Neural crest cell (in vitro differentiated cells): ENCODE measurements at regions not wholly inside any gene's neighbourhood (a gene's known extent, or its start where the extent isn't known, plus 50 kb on each side); places are given as distances from the start of the nearest gene placed in this dataset.

Experiments
- DNase-seq: peaks from one replicate; pipeline ENCODE4 v3.0.0; 2021; ENCODE audit warnings: low read depth, mixed read lengths, low spot score
- H3K27ac Mint-ChIP-seq: one replicate; pipeline ENCODE4 v1.8.0; 2021; ENCODE audit warnings: mild to moderate bottlenecking, mixed read lengths; ENCODE audit not compliant: unreplicated experiment
- H3K27me3 Mint-ChIP-seq: 2 replicates; pipeline ENCODE4 v1.8.0; 2021; ENCODE audit warnings: low read depth, mild to moderate bottlenecking, mixed read lengths
- H3K36me3 Mint-ChIP-seq: 2 replicates; pipeline ENCODE4 v1.8.0; 2021; ENCODE audit warnings: low read depth, mild to moderate bottlenecking, mixed read lengths
- H3K4me1 Mint-ChIP-seq: 2 replicates; pipeline ENCODE4 v1.8.0; 2021; ENCODE audit warnings: mixed read lengths
- H3K4me3 Mint-ChIP-seq: one replicate; pipeline ENCODE4 v1.8.0; 2021; ENCODE audit warnings: mild to moderate bottlenecking, mixed read lengths
- H3K9me3 Mint-ChIP-seq: 2 replicates; pipeline ENCODE4 v1.8.0; 2021; ENCODE audit warnings: mixed read lengths
- TF ChIP-seq, protein P1 (sequence below): fragments of 200-600 bp; sonication (generic); conservative IDR thresholded peaks from 2 replicates; pipeline ENCODE4 v1.5.0; 2021; ENCODE audit warnings: antibody characterized with exemption, mild to moderate bottlenecking

DNA sequence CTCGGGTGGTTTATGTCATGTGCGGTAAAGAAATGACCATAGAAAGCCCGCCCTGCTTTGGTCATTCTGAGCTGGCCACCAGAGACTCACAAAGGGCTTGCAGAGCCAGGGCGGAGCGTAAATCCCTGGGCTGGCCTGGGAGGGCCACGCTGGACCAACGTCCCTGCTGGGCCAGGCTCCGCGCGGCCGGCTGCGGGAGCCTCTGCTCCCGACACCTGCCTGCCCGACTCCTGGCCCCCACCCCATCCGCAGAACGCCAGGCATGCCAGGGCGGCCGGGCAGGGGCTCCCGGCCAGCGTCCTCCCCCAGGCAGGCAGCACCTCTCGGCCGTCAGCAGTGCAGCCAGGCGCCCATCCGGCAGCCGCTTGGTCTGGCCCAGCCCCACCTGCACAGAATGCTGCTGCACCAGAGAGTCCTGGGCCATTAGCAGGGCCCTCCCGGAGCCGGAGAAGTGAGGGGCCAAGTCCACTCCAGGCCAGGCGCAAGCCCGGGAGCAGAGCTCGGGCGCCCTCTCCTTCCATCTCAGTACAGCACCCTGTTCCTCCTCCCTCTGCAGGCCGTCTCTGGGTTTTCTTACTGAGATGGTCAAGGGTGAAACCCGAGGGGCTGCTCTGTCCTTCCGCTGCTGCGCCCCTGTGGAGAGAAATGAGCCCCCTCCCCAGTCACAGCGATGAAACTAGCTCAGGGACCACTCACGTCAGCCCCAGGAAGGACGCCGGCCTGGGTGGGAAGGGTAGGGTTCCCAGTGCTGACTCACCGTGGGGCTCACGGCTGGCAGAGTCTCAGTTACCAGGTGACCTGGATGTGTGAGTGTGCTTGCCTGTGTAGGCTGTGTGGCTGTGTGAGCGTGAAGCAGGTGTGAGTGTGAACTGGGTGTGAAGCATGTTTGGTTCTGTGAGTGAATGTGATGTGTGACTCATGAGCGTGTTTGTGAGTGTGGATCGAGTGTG, 83.3 kb downstream of the PTGR3 start:
- no peaks in the 10 kb centered on the region for H3K27me3 Mint-ChIP-seq
- no peak for DNase-seq
- H3K4me3 Mint-ChIP-seq = no peak overlapping the region
- peak overlapping the region; percentile 48 for H3K27ac Mint-ChIP-seq
- H3K4me1 Mint-ChIP-seq = no peaks in the 10 kb centered on the region
- no peaks in the 10 kb centered on the region for H3K36me3 Mint-ChIP-seq
- TF ChIP-seq, protein P1, sequence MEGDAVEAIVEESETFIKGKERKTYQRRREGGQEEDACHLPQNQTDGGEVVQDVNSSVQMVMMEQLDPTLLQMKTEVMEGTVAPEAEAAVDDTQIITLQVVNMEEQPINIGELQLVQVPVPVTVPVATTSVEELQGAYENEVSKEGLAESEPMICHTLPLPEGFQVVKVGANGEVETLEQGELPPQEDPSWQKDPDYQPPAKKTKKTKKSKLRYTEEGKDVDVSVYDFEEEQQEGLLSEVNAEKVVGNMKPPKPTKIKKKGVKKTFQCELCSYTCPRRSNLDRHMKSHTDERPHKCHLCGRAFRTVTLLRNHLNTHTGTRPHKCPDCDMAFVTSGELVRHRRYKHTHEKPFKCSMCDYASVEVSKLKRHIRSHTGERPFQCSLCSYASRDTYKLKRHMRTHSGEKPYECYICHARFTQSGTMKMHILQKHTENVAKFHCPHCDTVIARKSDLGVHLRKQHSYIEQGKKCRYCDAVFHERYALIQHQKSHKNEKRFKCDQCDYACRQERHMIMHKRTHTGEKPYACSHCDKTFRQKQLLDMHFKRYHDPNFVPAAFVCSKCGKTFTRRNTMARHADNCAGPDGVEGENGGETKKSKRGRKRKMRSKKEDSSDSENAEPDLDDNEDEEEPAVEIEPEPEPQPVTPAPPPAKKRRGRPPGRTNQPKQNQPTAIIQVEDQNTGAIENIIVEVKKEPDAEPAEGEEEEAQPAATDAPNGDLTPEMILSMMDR = no peak
- peaks cover 3% of the 10 kb centered on the region for H3K9me3 Mint-ChIP-seq

DNA sequence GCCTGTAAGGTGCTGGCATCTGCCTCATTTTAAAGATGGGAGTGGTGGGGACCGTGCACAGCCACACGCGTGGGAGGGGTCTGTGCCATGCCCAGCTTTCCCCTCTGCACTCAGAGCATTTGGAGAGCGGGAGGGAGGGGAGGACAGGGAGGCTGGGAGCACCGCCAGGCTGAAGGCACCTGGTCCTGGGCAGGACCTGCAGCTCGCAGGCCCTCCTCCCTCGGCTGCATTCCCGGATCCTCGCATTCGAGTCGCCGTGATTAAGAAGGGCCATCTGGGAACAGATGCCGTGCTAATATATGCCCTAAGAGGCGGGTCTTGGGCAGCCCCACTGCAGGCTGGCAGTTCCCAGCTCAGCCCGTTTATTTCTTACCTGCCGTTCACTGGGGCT, 84.0 kb downstream of the PTGR3 start:
- no peaks in the 10 kb centered on the region for H3K36me3 Mint-ChIP-seq
- H3K4me3 Mint-ChIP-seq = no peak overlapping the region
- TF ChIP-seq, protein P1 = no peak
- no peak overlapping the region for H3K27ac Mint-ChIP-seq
- H3K4me1 Mint-ChIP-seq = no peaks in the 10 kb centered on the region
- H3K9me3 Mint-ChIP-seq = no peaks in the 10 kb centered on the region
- no peak for DNase-seq
- no peaks in the 10 kb centered on the region for H3K27me3 Mint-ChIP-seq

GRCh38 chr18:75124551-75124950, 84.4 kb downstream of the PTGR3 start:
- Mint-ChIP-seq H3K4me3 (no peak overlapping the region), H3K27me3 (no peaks in the 10 kb centered on the region), H3K9me3 (no peaks in the 10 kb centered on the region), H3K36me3 (no peaks in the 10 kb centered on the region), H3K4me1 (no peaks in the 10 kb centered on the region), H3K27ac (no peak overlapping the region)
- TF ChIP-seq, protein P1 = no peak
- no peak for DNase-seq

DNA sequence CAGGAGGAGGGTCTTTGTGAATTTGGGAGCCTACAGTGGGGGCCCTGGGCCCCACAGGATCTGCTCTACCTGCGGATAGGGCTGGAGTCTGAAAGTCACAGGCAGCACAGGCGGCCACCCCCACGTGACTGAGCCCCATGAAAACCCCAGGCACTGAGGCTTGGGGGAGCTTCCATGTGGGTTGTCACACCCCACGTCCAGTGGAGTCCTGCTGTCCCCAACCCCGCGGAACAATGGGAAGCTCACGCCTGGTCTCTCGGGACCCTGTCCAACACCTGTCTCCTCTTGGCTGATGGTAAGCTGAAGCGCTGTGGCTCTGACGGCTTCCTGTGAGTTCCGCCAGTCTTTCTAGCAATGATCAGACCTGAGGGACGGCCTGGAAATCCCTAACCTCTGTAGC, 85.8 kb downstream of the PTGR3 start:
- Mint-ChIP-seq H3K27ac (no peak overlapping the region), H3K9me3 (no peaks in the 10 kb centered on the region), H3K4me3 (no peak overlapping the region), H3K4me1 (no peaks in the 10 kb centered on the region), H3K27me3 (no peaks in the 10 kb centered on the region), H3K36me3 (no peaks in the 10 kb centered on the region)
- no peak for DNase-seq
- TF ChIP-seq, protein P1 = no peak

DNA sequence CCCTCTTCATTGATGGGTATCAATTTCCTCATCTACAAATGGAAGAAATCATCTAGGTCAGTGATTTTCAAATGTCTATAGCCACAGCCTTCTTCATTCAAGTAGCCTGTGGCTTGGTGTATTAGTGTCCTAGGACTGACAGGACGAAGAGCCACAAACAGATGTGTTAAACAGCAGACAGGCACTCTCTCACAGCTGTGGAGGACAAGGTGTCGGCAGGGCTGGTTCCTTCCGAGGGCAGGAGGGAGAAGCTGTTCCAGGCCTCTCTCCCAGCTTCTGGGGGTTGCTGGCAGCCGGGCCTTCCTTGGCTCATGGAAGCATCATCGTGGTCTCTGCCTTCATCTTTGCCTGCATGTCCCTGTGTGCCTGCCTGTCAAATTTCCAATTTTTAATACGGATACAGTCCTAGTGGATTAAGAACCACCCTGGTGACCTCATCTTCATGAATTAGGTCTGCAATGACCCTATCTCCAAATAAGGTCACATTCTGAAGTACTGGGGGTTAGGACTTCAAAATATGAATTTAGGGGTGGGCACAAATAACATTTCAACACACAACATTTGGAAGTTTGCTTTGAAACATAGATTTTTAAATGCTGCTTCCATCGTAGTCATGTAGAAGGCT, 86.5 kb downstream of the PTGR3 start:
- H3K4me1 Mint-ChIP-seq = no peaks in the 10 kb centered on the region
- no peaks in the 10 kb centered on the region for H3K9me3 Mint-ChIP-seq
- no peak overlapping the region for H3K27ac Mint-ChIP-seq
- no peaks in the 10 kb centered on the region for H3K36me3 Mint-ChIP-seq
- H3K27me3 Mint-ChIP-seq = no peaks in the 10 kb centered on the region
- no peak overlapping the region for H3K4me3 Mint-ChIP-seq
- DNase-seq = no peak
- TF ChIP-seq, protein P1 = no peak
